ENCODE measurements at regions not wholly inside any gene's neighbourhood (a gene's known extent, or its start where the extent isn't known, plus 50 kb on each side); places are given as distances from the start of the nearest gene placed in this dataset.

DNA sequence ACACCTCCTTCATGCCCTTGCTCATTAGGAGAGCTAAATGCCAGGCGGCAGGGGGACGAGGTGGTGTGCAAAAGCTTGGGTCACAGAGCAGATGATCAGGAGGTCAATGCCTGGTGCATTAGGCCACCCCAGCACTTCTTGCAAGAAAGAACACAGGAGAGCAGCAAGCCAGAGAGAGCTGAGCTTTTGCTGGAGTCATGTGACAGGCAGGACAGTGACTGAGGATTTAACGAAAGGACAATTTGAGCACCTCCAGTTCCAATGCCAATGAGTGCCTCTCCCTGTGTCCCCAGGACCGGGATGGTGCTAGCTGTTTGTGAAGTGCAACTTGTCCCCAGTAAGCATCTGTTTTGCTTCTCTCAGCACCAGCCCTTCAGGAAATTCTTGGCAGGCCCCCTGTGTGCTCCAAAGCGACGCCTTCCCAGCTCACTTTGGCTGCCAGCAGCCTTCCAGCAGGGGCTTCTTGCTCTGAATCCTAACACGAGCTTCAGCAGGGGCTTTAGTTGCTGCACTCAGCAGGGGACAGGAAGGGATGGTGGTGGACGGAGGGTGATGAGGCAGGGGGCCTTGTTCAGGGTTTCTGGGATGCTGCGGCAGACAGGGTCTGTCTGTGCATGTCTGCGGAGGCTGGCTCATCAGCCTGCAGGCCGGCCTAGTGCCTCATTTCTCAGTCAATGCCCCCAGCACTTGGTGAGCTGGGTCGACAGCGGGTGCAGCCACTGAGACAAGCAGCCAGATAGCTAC, 368.1 kb downstream of the RPS24 start:
- no peak for FAIRE-seq

DNA sequence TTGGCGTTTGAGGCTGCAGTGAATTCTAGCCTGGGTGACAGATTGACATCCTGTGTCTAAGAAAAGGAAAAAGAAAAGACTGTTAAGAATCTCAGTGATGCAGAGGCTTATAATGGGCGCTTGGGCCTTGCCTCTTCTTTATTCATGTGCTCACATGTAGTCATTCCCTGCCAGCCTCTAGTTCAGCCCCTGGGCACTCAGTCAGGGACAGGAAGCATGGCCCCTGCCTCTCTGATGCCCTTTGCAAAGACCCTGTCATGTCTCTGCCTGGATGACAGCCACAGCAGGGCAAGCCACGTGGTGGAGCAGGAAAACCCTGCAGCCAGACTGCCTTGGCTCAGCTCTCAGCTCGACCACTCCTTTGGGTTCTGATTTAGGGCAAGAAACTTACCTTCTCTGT, 368.9 kb downstream of the RPS24 start:
- no peak for FAIRE-seq

DNA sequence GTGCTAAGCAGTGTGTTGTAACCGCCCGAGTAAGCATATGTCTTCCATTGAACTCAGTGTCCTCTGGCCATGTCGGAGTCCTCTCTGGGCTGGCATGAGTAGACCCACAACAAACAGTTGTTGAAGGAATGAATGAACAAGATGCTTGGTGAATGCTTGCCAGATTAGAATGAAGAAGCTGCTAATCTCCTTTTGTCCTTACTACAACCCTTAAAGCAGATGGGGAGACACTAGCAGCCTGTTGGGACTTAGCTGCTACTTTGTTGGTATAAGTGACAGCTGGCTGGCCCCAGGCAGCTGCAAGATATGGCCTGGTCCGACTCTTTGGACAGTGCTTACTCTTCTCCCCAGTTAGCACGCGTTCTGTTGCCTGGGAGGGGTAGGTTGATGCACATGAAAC, 370.1 kb downstream of the RPS24 start:
- FAIRE-seq = no peak

- no peak for FAIRE-seq
These were observed 370.6 kb downstream of the RPS24 start for GRCh38 chr10:78404296-78404695.

DNA sequence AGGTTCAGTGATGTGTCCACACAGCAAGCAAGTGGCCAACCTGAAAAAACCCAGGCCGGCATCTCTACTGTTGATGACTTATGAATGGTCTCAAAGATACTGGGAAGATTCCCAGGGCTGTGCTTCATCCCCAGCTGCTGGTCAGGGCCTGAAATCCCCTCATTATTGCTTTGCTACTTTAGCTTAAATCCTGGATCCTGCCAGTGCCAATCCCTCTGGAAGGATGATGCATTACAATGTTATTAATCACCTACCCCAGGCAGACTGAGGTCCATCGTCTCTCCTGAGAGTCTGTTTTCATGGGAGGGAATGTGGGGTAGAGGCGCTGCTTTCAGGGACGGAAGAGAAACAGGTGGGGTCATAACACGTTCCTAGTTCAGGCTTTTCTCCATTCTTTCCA, 371.6 kb downstream of the RPS24 start:
- FAIRE-seq = no peak

- FAIRE-seq = no peak
These were observed 372.1 kb downstream of the RPS24 start for GRCh38 chr10:78405736-78406135.

GRCh38 chr10:78406648-78407008, 373.0 kb downstream of the RPS24 start:
- FAIRE-seq = no peak

DNA sequence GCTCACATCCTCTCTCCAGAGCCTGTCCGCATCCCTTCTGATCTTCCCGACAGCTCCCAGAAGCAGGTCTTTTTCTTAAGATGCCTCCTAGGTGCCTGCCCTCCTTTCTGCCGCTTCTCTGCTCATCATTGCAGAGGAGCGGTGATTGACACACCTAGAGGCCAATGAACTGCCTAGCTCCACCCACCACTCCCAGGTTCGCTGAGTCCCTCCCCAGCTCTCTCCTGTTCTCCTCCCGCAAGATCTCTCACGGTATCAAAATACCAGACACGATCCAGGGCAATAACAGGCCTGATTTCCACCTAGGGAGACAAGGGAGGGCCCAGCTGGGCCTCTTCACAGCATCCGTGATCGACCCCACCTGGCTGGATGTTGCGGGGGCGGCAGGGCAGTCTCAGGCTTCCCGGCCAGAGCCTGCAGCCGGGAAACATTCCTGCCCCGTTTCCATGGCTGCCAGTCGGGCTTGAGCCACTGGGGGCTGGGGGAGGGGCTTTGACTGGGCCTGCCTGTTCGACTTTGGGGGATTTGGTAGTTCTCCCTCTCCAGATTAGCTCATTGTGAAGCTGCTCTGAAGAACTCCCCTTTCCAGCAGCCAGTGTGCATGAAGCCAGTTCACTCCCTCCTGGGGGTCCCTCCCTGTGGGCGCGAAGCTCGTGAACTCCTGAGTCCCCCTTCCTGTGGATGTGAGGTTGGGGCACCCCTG, 373.5 kb downstream of the RPS24 start:
- FAIRE-seq = no peak

DNA sequence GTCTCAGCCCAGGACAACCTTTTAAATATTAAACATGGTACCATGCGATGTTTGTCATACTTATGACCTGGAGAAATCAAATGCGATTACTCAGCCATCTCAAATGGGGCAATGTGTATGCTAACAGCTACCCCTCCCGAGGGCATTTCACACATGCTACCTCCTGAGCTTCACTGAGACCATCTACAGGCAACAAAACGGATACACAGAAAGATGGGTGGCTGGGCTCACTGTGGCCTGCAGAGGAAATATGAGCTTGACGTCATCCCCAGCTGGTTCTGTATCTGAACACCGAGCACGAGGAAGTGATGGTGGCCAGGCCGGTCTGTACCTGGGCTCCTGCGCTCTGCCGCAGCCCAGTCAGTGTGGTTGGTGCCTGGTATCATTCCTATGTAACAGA, 374.3 kb downstream of the RPS24 start:
- FAIRE-seq = no peak

GRCh38 chr10:78408671-78409472, 375.2 kb downstream of the RPS24 start:
- no peak for FAIRE-seq

- no peak for FAIRE-seq
These were observed 376.6 kb downstream of the RPS24 start for GRCh38 chr10:78410046-78410965.

GRCh38 chr10:78411716-78412115, 378.1 kb downstream of the RPS24 start:
- no peak for FAIRE-seq

- no peak for FAIRE-seq
These were observed 378.9 kb downstream of the RPS24 start for GRCh38 chr10:78412605-78413004.

- FAIRE-seq = no peak
These were observed 379.7 kb downstream of the RPS24 start for GRCh38 chr10:78413076-78414055.

- no peak for FAIRE-seq
These were observed 380.7 kb downstream of the RPS24 start for GRCh38 chr10:78414380-78414779.

GRCh38 chr10:78415111-78415510, 381.4 kb downstream of the RPS24 start:
- no peak for FAIRE-seq

DNA sequence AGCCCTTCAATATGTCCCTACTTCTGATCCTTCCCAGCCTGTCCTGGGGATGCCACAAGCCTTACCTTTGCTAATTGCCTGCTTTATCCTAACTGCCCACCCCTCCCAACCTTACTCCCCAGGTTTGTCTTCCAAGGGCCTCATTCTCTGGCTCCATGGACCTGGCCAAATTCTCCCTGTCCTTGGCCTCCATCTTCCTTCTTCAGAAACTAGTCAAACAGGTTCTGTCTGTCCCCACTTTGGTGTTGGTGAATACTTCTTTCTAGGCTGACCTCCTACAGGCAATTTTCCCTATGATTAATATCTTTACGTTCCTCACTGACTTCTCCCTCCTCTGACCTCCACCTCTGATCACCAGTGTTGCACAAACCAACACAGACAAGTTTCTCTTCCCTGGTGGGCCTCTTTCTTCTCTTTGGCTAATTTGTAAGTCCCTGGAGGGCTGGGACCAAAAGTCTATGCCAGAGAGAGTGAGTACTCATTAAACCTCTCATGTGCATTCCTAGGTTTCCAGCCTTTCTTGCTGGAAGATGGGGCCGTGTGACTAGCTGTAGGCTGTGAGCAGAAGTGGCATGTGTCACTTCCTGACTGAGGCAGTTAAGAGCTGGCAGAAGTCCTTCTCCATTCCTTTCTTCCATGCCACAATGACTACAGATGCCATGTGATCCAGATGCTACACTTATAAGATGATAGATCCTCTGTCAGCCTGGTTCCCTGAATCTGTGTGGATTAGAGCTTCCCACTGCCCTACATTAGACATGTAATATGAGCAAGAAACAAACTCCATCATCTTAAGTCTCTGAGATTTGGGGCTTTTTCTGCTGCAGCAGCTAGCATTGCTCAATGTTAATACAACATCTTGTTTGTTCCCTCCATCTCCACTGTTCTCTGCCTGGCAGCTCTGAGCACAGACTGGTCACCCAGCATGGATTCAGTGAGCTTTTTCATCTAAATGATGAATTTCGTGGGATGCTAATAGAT, 382.7 kb downstream of the RPS24 start:
- FAIRE-seq = no peak

DNA sequence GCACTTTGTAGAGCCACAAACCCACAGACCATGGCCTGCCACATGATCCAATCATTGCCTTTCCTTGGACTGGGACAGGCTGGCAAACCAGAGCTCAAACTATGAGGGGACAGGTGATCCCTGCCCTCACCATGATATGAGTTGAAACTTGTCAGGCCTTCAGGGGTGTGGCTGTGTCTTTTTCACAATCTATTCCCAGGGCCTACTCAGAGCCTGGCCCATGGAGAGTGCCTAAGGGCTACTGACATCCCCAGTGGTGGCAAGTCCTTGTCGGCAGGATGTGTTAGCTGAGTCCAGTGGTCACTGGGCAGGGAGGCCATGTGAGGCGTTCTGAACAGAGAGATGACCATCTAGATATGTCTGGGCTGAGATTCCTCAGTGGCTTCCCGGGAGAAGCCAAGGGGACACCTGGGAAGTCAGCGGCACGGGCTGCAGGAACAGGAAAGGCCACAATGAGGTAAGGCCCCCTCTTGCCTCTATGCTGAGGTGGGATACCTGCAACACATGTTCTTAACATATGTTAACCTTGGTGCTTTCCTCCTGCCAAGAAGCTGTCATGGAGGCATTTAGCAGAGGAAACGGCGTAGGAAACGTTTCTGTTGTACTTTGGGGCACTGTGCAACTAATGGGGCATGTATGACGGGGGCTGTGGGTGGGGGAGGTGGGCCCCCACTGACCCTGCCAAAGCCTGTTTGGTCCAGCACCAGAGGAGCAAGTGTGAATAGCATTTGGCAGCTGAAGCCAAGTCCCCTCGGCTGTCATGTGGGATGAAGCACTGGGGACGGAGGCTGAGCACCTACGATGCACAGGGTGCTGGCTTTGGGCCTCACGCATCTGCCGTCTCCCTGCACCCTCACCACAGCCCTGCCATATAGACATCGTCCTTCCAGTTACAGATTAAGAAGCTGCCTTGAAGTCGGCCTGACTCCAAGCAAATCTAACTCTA, 384.0 kb downstream of the RPS24 start:
- FAIRE-seq = no peak
